Neural cell (in vitro differentiated cells): ENCODE measurements at regions not wholly inside any gene's neighbourhood (a gene's known extent, or its start where the extent isn't known, plus 50 kb on each side); places are given as distances from the start of the nearest gene placed in this dataset.

Experiments
- H2AFZ ChIP-seq: fragments of 200-600, 300-800 bp; sonication (generic), shearing (Covaris generic); 2 replicates; pipeline ENCODE4 v1.6.0; 2014; ENCODE audit warnings: low read depth, mild to moderate bottlenecking, antibody characterized with exemption, low read length, moderate library complexity
- H3F3A ChIP-seq: fragments of 200-600 bp; shearing (Covaris generic); 2 replicates; pipeline ENCODE4 v1.6.1; 2016; ENCODE audit warnings: mild to moderate bottlenecking, moderate library complexity, mixed read lengths, antibody characterized with exemption, low read length; ENCODE audit not compliant: insufficient read depth, poor library complexity, severe bottlenecking
- H3K27ac ChIP-seq: fragments of 200-600, 300-800 bp; sonication (generic), shearing (Covaris generic); 2 replicates; pipeline ENCODE4 v1.5.1; 2014; ENCODE audit warnings: mild to moderate bottlenecking, low read length, moderate library complexity
- H3K27me3 ChIP-seq: fragments of 300-800, 200-600 bp; sonication (generic), shearing (Covaris generic); 2 replicates; pipeline ENCODE4 v1.6.0; 2014; ENCODE audit warnings: mild to moderate bottlenecking, low read depth, low read length, moderate library complexity; ENCODE audit not compliant: insufficient read depth
- H3K36me3 ChIP-seq: fragments of 300-800, 200-600 bp; sonication (generic), shearing (Covaris generic); 2 replicates; pipeline ENCODE4 v1.5.1; 2014; ENCODE audit warnings: mild to moderate bottlenecking, antibody characterized with exemption, low read length, moderate library complexity; ENCODE audit not compliant: insufficient read depth
- H3K4me2 ChIP-seq: fragments of 300-800, 200-600 bp; sonication (generic), shearing (Covaris generic); 2 replicates; pipeline ENCODE4 v1.6.0; 2014; ENCODE audit warnings: mild to moderate bottlenecking, low read length
- H3K4me3 ChIP-seq: fragments of 300-800, 200-600 bp; sonication (generic), shearing (Covaris generic); 2 replicates; pipeline ENCODE4 v1.5.1; 2014; ENCODE audit warnings: mild to moderate bottlenecking, low read length, moderate library complexity
- H3K79me2 ChIP-seq: fragments of 200-600 bp; shearing (Covaris generic); replicated peaks from 2 replicates; pipeline ENCODE4 v1.6.0; 2014; ENCODE audit warnings: mild to moderate bottlenecking, low read length, moderate library complexity; ENCODE audit not compliant: insufficient read depth
- H3K9ac ChIP-seq: fragments of 300-800, 200-600 bp; sonication (generic), shearing (Covaris generic); 2 replicates; pipeline ENCODE4 v1.6.1; 2016; ENCODE audit warnings: mild to moderate bottlenecking, low read length, mixed read lengths
- H3K9me2 ChIP-seq: fragments of 200-600 bp; shearing (Covaris generic); 2 replicates; pipeline ENCODE4 v1.6.1; 2016; ENCODE audit warnings: mild to moderate bottlenecking, low read length, mixed read lengths; ENCODE audit not compliant: insufficient read depth
- H3K9me3 ChIP-seq: fragments of 200-600, 300-800 bp; sonication (generic), shearing (Covaris generic); 2 replicates; pipeline ENCODE4 v1.6.1; 2016; ENCODE audit warnings: mild to moderate bottlenecking, mixed run types, low read length, moderate library complexity, mixed read lengths
- H4K20me1 ChIP-seq: fragments of 200-600 bp; shearing (Covaris generic); 2 replicates; pipeline ENCODE4 v1.6.1; 2016; ENCODE audit warnings: mild to moderate bottlenecking, mixed run types; ENCODE audit not compliant: insufficient read depth
- CTCF ChIP-seq: fragments of 450-650 bp; IDR thresholded peaks from 2 replicates; pipeline ENCODE4 v1.5.1; 2014; ENCODE audit warnings: antibody characterized with exemption, mild to moderate bottlenecking, moderate library complexity; ENCODE audit not compliant: poor library complexity, severe bottlenecking
- EP300 ChIP-seq: fragments of 450-650 bp; conservative IDR thresholded peaks from 2 replicates; pipeline ENCODE4 v1.6.1; 2014; ENCODE audit warnings: antibody characterized with exemption, mild to moderate bottlenecking, moderate library complexity; ENCODE audit not compliant: poor library complexity, severe bottlenecking
- EZH2 ChIP-seq: fragments of 200-600, 300-800 bp; shearing (Covaris generic), sonication (generic); IDR thresholded peaks from 2 replicates; pipeline ENCODE4 v1.6.1; 2014; ENCODE audit warnings: antibody characterized with exemption, low read length, borderline replicate concordance, mild to moderate bottlenecking; ENCODE audit not compliant: insufficient read depth, poor library complexity, severe bottlenecking
- MXI1 ChIP-seq: fragments of 450-650 bp; conservative IDR thresholded peaks from 2 replicates; pipeline ENCODE4 v1.6.1; 2014; ENCODE audit warnings: antibody characterized with exemption, mild to moderate bottlenecking; ENCODE audit not compliant: poor library complexity, severe bottlenecking
- POLR2AphosphoS5 ChIP-seq: IDR thresholded peaks from 2 replicates; pipeline ENCODE4 v1.6.1; 2012
- RAD21 ChIP-seq: fragments of 450-650 bp; conservative IDR thresholded peaks from 2 replicates; pipeline ENCODE4 v1.6.1; 2014; ENCODE audit warnings: antibody characterized with exemption, mild to moderate bottlenecking, moderate library complexity
- SMC3 ChIP-seq: fragments of 450-650 bp; conservative IDR thresholded peaks from 2 replicates; pipeline ENCODE4 v1.6.1; 2014; ENCODE audit warnings: antibody characterized with exemption, mild to moderate bottlenecking, moderate library complexity; ENCODE audit not compliant: poor library complexity
- TAF1 ChIP-seq: IDR thresholded peaks from 2 replicates; pipeline ENCODE4 v1.6.1; 2012; ENCODE audit warnings: low read depth
- TF ChIP-seq, protein P1 (sequence below): IDR thresholded peaks from 2 replicates; pipeline ENCODE4 v1.6.1; 2012; ENCODE audit warnings: borderline replicate concordance

- Histone ChIP-seq H2AFZ (no peak overlapping the region), H3K27ac (no peak overlapping the region), H3K4me2 (no peak overlapping the region), H3F3A (no peaks in the 10 kb centered on the region), H3K79me2 (no peaks in the 10 kb centered on the region), H3K9me2 (no peaks in the 10 kb centered on the region), H3K4me3 (no peak overlapping the region), H3K27me3 (no peaks in the 10 kb centered on the region), H3K9ac (no peak overlapping the region), H3K36me3 (no peaks in the 10 kb centered on the region), H3K9me3 (no peaks in the 10 kb centered on the region), H4K20me1 (no peaks in the 10 kb centered on the region)
- TF ChIP-seq TAF1: no peak
- no peak for TF ChIP-seq POLR2AphosphoS5
- TF ChIP-seq, protein P1, sequence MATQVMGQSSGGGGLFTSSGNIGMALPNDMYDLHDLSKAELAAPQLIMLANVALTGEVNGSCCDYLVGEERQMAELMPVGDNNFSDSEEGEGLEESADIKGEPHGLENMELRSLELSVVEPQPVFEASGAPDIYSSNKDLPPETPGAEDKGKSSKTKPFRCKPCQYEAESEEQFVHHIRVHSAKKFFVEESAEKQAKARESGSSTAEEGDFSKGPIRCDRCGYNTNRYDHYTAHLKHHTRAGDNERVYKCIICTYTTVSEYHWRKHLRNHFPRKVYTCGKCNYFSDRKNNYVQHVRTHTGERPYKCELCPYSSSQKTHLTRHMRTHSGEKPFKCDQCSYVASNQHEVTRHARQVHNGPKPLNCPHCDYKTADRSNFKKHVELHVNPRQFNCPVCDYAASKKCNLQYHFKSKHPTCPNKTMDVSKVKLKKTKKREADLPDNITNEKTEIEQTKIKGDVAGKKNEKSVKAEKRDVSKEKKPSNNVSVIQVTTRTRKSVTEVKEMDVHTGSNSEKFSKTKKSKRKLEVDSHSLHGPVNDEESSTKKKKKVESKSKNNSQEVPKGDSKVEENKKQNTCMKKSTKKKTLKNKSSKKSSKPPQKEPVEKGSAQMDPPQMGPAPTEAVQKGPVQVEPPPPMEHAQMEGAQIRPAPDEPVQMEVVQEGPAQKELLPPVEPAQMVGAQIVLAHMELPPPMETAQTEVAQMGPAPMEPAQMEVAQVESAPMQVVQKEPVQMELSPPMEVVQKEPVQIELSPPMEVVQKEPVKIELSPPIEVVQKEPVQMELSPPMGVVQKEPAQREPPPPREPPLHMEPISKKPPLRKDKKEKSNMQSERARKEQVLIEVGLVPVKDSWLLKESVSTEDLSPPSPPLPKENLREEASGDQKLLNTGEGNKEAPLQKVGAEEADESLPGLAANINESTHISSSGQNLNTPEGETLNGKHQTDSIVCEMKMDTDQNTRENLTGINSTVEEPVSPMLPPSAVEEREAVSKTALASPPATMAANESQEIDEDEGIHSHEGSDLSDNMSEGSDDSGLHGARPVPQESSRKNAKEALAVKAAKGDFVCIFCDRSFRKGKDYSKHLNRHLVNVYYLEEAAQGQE: no peak
- no peak for TF ChIP-seq RAD21
- TF ChIP-seq SMC3: no peak
Observed at GRCh38 chr7:84603545-84603944, 409.0 kb upstream of the SEMA3A start.

DNA sequence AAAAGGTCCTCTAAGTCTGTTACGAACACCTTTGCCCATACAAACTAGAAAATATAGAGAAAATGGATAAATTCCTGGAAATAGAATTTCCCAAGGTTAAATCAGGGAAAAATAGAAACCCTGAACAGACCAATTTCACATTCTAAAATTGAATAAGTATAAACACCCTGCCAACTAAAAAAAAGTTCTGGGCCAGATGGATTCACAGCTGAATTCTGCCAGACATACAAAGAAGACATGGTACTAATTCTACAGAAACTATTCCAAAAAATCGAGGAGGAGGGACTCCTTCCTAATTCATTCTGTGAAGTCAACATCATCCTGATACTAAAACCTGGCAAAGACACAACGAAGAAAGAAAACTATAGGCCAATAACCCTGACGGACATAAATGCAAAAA is 400.4 kb upstream of the SEMA3A start:
- Histone ChIP-seq H3K4me2 (no peak overlapping the region), H3K79me2 (no peaks in the 10 kb centered on the region), H3K9me3 (no peaks in the 10 kb centered on the region), H3F3A (no peaks in the 10 kb centered on the region), H3K27ac (no peak overlapping the region), H3K9ac (no peak overlapping the region), H2AFZ (no peak overlapping the region), H3K27me3 (no peaks in the 10 kb centered on the region), H4K20me1 (no peaks in the 10 kb centered on the region), H3K36me3 (no peaks in the 10 kb centered on the region), H3K9me2 (no peaks in the 10 kb centered on the region), H3K4me3 (no peak overlapping the region)
- TF ChIP-seq RAD21 (no peak), SMC3 (no peak), CTCF (no peak), TAF1 (no peak), EZH2 (no peak), EP300 (no peak), MXI1 (no peak), POLR2AphosphoS5 (no peak)
- TF ChIP-seq, protein P1: no peak
